GM19238 (cell line): ENCODE measurements at regions not wholly inside any gene's neighbourhood (a gene's known extent, or its start where the extent isn't known, plus 50 kb on each side); places are given as distances from the start of the nearest gene placed in this dataset.
"Not testable (repeated sequence)": the region's sequence is repeated elsewhere in the genome, so short reads cannot be mapped to it uniquely, and the experiment has no call there.

Experiments
- DNase-seq: peaks from one replicate; pipeline ENCODE4 v3.0.0; 2011; ENCODE audit warnings: low spot score; ENCODE audit not compliant: insufficient read length

DNA sequence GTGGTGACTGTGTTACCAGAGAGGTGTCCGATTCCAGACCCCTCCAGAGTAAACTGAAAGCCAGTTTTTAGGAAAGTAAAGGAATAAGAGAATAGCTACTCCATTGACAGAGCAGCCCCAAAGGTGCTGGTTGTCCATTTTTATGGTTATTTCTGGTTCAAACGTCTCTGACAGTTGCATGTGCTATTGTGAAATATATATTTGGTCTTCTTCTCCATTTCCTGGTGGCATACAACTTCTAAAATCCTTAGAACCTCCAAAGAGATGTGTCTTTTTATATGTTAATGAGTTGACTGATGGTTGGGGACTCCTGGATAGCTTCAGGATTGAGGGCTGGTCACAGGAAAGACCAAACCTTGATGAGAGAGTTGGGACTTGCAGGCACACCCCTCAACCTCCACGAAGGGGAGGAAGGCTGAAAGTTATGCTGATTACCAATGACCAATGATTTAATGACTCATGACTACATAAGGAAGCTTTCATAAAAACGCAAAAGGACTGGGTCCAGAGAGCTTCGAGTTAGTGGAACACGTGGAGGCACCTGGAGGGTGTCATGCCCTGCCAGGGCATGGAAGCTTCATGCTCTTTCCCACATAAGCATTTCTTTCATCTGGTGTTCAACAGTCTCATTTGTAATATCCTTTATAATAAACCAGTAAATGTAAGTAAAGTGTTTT lies 100.7 kb downstream of the SLC16A1 start:
- DNase-seq, result no peak

- DNase-seq, result not testable (repeated sequence)
Measured at GRCh38 chr1:112854368-112854984, 101.5 kb downstream of the SLC16A1 start.

DNA sequence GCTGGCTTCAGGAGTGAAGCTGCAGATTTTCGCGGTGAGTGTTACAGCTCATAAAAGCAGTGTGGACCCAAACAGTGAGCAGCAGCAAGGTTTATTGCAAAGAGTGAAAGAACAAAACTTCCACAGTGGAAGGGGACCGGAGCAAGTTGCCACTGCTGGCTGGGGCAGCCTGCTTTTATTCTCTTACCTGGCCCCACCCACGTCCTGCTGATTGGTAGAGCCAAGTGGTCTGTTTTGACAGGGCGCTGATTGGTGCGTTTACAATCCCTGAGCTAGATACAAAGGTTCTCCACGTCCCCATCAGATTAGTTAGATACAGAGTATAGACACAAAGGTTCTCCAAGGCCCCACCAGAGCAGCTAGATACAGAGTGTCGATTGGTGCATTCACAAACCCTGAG lies 102.1 kb downstream of the SLC16A1 start:
- not testable (repeated sequence) for DNase-seq

- no peak for DNase-seq
Measured at GRCh38 chr1:112852934-112853333, 103.1 kb downstream of the SLC16A1 start.

- DNase-seq, result no peak
Measured at GRCh38 chr1:112852276-112852675, 103.7 kb downstream of the SLC16A1 start.

DNA sequence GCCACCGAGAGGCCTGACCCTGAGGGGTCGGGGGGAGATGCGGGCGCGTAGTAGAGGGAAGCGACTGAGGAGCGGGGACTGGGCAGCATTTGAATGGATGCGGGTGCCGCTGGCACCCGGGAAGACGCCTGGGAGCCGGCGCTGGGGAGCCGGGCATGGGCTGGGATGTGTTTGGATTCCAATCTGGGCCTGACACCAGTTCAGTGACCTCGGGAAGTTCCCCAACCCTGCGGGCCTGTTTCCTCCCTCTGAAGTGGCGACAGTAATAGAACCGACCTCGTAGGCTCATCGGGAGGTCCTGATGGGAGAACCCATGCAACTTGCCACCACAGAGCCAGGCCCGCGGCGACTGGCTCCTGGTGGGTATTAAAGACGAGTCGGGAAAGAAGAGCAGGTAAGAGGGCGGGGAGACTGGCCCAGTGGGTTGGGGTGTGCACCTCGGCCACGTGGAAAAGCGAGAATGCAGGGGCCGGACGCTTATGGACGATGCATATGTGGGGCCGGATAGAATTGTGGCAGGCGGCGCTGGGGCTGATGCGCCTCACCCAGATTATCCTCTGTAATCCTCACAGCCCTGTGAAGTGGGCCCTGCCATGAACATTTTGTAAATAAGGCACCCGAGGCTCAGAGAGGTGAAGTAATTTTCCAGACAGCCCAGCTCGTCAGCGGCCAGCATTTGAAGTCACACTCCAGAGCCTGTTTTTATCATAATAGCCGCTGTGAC lies 105.8 kb downstream of the SLC16A1 start:
- DNase-seq, result no peak

DNA sequence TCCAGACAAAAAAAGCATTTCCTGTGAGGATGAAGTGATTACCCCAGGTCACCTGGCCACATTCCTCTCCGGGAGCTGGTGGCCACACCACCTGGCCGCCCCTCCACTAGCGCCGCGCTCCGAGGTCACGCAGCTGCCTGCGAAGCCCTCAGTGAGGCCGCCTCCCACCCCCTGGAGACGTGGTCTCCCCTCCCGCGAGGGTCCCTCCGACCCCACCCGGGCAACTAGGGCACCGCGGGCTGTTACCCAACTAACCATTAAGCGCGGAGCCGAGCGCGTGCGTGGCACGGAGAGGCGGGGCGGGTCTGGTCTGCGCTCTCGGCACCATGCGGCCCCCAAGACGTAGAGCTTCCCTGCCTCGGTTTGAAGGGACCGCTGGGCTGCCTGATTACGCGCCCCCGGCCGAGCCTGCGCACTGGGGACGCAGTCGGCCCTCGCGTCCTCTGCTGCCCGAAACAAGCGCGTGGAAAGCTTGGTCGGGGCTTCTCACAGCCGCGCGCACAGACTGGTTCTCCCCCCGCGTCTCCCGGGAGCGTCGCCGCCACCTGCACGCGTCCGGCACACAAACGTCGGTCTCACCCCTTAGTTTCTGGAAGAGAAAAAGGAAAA lies 106.5 kb downstream of the SLC16A1 start:
- DNase-seq, result no peak

DNA sequence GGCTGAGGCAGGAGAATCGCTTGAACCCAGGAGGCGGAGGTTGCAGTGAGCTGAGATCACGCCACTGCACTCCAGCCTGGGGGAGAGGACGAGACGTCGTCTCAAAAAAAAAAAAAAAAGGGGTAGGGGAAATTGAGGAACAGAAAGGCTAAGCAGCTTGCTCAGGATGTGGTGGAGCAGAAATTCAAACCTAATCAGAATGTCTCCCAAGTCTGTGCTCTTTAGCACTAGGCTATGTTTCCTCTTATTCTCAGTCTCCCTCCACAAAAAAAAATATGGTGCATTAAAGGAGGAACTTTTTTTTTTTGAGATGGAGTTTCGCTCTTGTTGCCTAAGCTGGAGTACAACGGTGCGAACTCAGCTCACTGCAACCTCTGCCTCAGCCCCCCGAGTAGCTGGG lies 114.2 kb downstream of the SLC16A1 start:
- DNase-seq, result no peak

DNA sequence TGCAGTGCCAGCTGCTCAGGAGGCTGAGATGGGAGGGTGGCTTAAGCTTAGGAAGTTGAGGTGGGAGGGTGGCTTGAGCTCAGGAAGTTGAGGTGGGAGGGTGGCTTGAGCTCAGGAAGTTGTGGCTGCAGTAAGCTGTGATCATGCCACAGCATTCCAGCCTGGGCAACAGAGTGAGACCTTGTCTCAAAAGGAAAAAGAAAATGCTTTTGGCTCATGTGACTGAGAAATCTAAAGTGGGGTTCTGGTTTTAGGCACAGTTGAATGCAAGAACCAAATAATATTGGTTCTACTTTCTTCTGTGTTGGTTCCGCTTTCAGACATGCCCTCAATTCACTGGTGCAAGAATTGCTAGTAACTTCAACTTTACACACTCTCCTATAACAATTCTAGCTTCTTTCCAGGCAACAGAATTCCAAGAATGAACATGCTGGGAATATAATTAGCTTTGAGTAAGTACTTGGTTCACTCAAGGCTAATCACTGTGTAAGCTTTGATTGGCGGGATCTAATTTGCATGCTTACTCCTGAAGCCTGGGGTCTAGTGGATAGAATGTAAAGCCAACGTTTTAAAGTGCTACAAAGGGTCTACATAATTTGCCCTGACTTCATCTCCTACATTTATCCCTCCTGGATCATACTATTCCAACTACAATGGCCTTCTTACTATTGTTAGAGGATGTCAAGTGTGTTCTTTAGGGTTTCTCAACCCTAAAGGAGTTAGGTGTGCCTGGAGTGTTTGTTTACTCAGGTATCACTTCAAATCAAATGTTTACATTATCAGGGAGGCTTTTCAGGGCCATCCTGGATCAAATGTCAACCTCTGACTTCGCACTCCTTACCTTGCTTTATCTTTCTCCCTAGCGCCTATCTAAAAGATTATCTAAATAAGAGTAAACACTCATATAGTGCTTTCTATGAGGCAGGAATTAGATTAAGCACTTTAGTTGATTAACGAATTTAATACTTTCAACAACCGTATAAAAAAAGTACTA lies 115.1 kb downstream of the SLC16A1 start:
- DNase-seq, result no peak

DNA sequence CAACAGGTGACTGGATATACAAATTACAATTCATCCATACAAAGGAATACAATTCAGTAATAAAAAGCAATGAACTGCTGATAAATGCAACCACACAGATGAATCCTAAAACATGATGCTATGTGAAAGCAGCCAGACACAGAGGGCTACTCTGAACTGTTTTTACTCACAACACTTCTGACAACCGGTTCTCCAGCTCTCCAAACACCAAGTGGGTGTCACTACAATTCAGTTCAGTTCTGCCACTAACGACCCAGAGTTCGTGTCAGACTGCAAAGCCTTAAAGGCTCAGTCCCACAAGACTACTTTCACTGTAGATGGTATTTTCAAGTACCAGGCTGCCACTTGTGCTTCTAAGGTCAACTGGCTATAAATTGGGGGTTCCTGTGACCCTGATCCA lies 119.4 kb downstream of the SLC16A1 start:
- DNase-seq, result no peak

- DNase-seq, result no peak
Measured at GRCh38 chr1:112833806-112834205, 118.7 kb upstream of the PPM1J start.

- not testable (repeated sequence) for DNase-seq
Measured at GRCh38 chr1:112832259-112832658, 117.1 kb upstream of the PPM1J start.

DNA sequence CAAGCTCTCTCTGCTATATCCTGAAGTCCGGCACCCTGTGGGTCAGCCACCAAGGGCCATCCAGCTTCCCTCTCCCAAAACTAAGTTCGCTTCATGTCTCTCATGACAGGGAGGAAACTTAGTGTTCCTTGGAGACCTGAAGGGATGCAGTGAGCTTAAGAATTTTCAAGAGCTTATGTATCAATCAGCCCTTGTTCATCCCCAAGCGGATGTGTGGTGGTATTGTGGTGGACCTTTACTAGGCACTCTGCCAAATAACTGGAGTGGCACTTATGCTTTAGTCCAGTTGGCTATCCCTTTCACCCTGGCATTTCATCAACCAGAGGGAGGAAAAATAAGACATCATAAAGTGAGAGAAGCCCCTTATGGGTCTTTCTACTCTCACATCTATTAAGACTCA lies 114.6 kb upstream of the PPM1J start:
- not testable (repeated sequence) for DNase-seq

DNA sequence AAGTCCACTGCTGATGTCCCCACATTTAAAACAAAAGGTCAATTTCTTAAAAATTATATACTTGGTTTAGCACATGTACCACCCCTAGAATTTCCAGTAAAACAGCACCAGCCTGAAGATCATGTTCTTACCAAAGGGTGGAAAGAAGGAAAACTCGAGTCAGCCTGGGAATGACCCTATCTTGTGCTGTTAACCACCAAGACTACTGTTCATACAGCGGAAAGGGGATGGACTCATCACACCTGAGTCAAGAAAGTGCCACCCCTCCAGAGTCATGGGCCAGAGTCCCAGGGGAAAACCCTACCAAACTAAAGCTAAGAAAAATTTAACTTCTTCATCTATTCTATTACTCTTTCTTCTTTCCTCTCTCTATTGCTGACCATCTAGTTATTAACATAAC lies 113.6 kb upstream of the PPM1J start:
- DNase-seq, result no peak

DNA sequence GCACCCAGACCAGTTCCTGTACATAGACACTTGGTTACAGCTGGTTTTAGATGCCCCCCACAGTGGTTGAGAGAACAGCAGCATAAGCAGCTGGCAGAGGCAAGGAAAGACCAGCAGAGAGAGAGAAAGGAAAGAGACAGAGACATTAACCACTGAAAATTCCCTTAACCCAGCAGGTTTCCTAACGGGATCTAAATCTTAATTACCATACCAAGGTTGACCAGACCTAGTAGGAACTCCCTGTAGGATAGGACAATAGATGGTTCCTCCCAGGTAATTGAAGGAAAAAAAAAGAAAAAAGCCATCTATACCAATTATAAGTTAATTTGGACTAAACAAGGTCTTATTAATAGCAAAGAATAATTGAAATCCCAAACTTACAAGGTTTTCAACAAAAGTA lies 112.3 kb upstream of the PPM1J start:
- not testable (repeated sequence) for DNase-seq

DNA sequence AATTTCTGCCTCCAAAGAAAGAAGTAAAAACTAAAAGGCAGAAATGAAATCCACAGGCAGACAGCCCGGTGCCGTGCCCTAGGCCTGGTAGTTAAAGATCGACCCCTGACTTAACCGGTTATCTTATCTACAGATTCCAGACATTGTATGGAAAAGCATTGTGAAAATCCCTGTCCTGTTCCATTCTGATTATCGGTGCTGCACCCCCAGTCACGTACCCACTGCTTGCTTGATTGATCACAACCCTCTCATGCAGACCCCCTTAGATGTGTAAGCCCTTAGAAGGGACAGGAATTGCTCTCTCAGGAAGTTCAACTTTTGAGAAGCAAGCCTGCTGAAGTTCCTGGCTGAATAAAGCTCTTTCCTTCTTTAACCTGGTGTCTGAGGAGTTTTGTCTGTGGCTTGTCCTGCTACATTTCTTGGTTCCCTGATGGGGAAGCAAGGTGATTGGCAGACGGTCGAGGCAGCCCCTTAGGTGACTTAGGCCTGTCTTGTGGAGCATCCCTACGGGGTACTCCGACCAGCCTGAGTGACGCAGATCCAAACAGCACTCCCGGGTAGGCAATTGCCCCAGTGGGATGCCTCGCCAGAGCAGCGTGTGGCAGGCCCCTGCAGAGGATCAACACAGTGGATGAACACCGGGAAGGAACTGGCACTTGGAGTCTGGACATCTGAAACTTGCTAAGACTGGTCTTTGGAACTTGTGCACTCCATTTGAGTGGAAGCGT lies 111.2 kb upstream of the PPM1J start:
- no peak for DNase-seq

GRCh38 chr1:112825563-112826216 lies 110.6 kb upstream of the PPM1J start:
- DNase-seq, result not testable (repeated sequence)

DNA sequence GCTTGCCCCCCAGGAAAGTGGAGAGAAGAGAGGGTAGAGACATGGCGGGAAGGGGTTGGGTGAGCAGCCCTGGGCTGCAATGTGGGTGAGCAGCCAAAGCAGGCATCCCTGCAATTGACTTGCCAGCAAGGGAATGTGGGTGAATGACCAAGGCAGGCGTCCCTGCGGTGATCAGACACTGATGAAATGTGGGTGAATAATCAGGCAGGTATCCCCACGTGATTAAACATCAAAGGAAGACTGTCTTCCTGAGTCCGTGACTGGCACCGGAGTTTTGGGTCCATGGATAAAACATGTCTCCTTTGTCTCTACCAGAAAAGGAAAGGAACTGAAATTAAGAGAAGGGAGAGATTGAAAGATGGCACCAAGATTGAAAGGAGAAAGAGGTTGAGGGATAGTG lies 109.9 kb upstream of the PPM1J start:
- DNase-seq, result not testable (repeated sequence)

GRCh38 chr1:112821307-112822063 lies 106.4 kb upstream of the PPM1J start:
- not testable (repeated sequence) for DNase-seq
